GM21390 (cell line): ENCODE measurements at regions not wholly inside any gene's neighbourhood (a gene's known extent, or its start where the extent isn't known, plus 50 kb on each side); places are given as distances from the start of the nearest gene placed in this dataset.
"Not testable (repeated sequence)": the region's sequence is repeated elsewhere in the genome, so short reads cannot be mapped to it uniquely, and the experiment has no call there.

Source experiments
- ATAC-seq: cut with Tn5 transposase; IDR thresholded peaks from one replicate; pipeline ENCODE4 v1.9.1; 2021; ENCODE audit not compliant: unreplicated experiment

- no peak for ATAC-seq
Measured at GRCh38 chr9:104269996-104270963, 176.2 kb downstream of the SMC2 start.

- ATAC-seq, result no peak
Measured at GRCh38 chr9:104276709-104277245, 182.7 kb downstream of the SMC2 start.

DNA sequence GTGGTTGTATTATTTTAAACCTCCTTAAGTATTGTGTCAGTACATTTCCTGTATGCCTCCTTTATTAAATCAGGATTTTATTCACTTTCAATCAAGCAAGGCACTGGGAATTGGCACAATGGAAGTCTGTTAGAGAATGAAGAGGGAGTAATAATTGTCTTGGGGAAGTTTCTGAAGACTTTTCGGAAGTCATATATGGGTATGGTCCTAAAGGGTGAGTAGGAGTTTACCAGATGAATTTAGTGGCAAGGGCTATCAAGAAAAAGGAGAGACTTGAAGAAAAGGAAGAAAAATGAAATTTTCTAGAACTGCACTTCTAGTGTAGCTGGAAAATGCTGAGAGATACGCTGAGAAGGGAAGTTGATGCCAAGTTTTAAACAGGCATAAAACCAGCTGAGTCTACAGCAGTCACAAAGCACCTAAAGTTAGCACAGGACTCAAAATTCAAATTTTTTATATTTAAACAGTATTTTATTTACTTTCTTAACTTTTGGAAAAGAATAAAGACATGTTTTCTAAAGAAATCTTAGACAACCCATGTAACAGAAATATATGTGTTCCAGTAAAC lies 184.9 kb downstream of the SMC2 start:
- no peak for ATAC-seq

DNA sequence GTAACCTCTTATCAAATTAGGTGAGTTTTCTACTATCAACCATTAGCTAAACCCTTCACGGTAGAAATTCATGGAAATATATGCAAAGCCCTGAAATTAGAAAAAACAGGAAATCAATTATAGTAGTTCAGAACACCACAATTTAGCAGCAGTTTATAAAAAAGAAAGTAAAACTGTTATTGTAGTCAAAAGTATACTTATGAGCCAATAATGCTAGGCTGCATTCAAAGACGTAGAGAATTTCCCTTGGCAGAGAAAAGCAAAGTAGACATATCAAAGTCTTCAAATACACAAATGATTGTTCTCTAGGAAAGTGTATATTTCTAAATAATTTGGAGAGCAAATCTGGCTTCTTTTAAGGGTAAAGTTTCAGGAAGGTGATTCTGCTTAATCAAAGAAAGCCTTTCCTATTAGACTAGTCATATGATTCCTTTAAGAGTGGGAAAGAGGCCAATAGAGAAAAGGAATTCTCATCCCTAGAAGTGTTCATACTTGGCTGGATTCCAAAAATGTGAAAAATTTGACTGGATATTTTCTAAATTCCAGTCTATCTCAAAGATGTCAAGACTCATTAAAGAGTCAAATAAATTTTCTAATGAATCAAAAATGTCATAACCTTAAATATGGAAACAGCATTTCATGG lies 185.5 kb downstream of the SMC2 start:
- ATAC-seq, result no peak

DNA sequence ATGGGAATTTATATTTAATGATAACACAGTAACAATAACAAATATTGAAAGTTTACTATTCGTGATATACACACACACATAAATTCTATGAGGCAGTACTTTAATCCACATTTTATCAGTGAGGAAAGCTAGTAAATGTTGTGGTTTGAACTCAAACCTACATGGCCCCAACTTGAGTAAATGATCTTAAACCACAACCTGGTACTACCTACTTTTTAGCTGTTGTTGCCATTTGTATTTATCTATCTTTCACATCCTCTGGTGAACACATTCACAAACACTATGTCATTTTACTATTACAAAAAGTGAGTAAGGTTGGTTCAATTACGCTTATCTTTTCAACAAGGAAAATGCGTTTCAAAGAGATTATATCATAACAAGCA lies 186.1 kb downstream of the SMC2 start:
- no peak for ATAC-seq

DNA sequence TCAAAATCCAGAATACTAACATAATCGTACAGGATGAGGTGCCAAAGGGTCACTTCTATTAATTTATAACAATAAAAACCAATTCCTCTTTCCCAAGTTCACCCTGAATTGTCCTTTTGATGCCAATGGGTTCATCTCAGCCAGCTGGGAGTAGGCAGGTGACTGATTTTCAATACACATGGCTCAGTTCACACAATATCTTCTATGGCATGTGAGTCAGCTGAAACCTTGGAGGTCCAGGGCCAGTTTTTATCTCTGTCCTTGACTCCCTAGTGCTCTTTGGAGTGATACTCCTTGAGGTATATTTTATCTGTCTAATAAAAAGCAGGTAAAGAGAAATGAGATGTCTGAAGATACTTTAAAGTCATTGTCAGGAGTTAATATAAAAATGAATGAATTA lies 186.6 kb downstream of the SMC2 start:
- no peak for ATAC-seq

GRCh38 chr9:104286187-104286586 lies 192.1 kb downstream of the SMC2 start:
- ATAC-seq, result no peak

GRCh38 chr9:104286799-104287198 lies 192.7 kb downstream of the SMC2 start:
- no peak for ATAC-seq

- ATAC-seq, result no peak
Measured at GRCh38 chr9:104287253-104287878, 193.3 kb downstream of the SMC2 start.

DNA sequence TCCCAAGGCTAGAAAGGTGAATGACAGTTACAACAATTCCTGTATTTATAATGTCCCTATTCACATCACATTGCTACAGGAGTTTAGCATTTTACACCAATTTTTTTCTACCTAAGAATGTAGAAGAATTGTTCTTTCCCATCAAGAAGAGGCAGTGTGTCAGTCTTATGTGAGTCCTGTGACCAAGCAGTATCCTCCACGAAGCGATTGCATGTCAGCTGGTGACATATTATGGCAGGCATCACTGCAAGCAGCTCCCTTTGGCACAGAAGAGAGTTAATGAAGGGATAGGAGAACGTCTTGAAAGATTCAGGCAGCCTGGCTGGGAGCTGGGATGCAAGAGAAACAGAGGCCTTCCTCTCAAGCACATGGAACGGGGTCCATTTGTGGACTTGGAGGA lies 199.8 kb downstream of the SMC2 start:
- ATAC-seq, result no peak

DNA sequence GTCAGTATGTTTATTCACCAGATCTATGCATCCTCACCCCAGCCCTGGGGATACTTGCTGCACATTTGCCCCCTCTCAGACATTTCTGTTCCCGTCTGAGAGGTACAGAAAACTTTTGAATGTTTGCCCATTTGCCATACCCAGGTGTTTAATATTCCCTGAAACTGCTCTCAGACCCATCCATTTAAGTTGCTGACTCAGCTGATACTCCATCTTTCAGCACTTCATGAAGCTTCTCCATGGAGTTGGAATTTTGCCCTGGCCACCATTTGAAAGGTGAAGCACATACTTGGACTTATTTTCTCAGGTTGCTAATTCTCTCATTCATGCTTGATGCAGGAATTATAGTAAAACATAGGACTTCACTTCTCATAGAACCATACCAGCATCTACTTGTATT lies 203.9 kb upstream of the OR13F1 start:
- ATAC-seq, result no peak

- no peak for ATAC-seq
Measured at GRCh38 chr9:104301755-104302154, 202.3 kb upstream of the OR13F1 start.

DNA sequence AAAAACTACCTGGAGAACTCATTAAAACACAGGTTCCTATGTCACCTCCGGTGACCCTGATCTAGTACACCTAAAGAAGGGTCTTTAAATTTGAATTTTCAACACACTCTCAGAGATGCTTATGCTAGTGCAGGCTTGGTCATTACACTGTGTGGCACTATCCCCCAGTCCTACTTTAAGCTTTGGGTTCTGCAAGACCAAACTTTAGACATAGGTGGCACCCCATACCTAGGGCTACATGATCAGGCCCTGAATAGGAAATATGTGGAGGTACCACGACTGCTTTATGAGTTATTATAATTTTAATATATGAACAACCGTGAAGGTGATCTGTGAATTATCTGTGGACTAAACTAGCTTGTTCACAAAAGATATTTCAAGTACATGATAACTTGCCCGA lies 201.3 kb upstream of the OR13F1 start:
- ATAC-seq, result no peak

- ATAC-seq, result no peak
Measured at GRCh38 chr9:104304925-104305324, 199.1 kb upstream of the OR13F1 start.

GRCh38 chr9:104313396-104314110 lies 190.5 kb upstream of the OR13F1 start:
- no peak for ATAC-seq

DNA sequence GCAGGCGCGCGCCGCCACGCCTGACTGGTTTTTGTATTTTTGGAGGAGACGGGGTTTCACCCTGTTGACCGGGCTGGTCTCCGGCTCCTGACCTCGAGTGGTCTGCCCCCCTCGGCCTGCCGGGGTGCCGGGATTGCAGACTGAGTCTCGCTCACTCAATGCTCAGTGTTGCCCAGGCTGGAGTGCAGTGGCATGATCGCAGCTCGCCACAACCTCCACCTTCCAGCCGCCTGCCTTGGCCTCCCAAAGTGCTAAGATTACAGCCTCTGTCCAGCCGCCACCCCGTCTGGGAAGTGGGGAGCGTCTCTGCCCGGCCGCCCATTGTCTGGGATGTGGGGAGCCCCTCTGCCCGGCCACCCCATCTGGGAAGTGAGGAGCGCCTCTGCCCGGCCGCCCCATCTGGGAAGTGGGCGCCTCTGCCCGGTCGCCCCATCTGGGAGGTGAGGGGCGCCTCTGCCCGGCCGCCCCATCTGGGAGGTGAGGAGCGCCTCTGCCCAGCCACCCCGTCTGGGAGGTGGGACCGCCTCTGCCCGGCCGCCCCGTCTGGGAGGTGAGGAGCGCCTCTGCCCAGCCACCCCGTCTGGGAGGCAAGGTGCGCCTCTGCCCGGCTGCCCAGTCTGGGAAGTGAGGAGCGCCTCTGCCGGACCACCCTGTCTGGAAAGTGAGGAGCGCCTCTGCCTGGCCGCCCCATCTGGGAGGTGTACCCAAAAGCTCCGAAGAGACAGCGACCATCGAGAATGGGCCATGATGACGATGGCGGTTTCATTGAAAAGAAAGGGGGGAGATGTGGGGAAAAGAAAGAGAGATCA lies 187.7 kb upstream of the OR13F1 start:
- not testable (repeated sequence) for ATAC-seq

DNA sequence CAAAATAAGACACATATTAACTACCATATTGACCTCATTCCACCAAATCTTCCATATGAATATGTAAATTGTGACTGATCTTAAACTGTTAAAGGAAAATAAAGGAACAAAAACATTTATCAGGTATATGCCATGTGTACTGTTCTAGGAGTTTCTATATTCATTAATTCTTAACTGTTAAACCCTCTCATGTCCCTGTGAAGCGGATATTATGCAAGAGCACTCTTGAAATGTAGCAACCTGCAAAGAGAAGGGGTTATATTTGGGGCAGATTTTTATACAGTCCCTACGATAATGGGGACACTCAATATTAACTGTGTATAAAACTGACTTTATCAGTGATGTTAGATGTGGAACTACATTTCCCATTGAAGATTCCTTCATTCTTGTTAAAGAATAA lies 184.9 kb upstream of the OR13F1 start:
- no peak for ATAC-seq

DNA sequence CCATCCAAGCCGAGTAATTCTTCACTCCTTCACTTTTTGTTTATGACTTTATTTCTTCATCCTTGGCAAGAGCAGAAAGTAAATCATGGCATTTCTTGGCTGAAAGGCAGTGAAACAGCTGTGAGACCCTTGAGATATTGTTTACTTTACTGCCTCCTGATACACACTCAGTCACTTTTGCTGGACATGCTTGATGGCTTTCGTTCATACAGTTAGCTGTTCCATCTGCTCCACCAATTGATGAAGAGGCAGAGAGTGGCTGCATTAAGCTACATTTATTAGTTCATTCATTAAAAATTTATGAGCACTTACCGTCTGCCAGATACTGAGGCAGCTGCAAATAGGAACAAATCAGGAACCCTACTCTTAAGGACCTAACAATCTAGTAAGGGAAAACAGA lies 184.4 kb upstream of the OR13F1 start:
- no peak for ATAC-seq

GRCh38 chr9:104322596-104322995 lies 181.5 kb upstream of the OR13F1 start:
- ATAC-seq, result no peak
